Kidney (tissue), 13 donors: ENCODE measurements at regions not wholly inside any gene's neighbourhood (a gene's known extent, or its start where the extent isn't known, plus 50 kb on each side); places are given as distances from the start of the nearest gene placed in this dataset.

Experiments used
- DNase-seq, 5 donors: peaks; one replicate each; pipeline ENCODE4 v3.0.0-alpha.2; 2013 to 2020
- FAIRE-seq: peaks from 2 replicates; lab custom pipeline; 2012; peaks lifted over from hg19 to GRCh38; lab: Jason Lieb, UNC
- H3K27ac ChIP-seq, 2 donors: one replicate each; pipeline ENCODE4 v1.7.0; 2013; ENCODE audit warnings: low read depth in 2 of 2, low read length in 2 of 2, inconsistent platforms in 1 of 2
- H3K27me3 ChIP-seq: one replicate; pipeline ENCODE4 v1.7.1; 2013; ENCODE audit warnings: low read length, inconsistent platforms; ENCODE audit not compliant: control insufficient read depth, insufficient read depth
- H3K36me3 ChIP-seq, 3 donors: one replicate each; pipeline versions ENCODE4 v1.7.0 to v1.7.1; 2013; ENCODE audit warnings: low read length in 3 of 3, control low read depth in 1 of 3, inconsistent platforms in 1 of 3; ENCODE audit not compliant: insufficient read depth in 3 of 3, control insufficient read depth in 2 of 3
- H3K4me1 ChIP-seq, 3 donors: one replicate each; pipeline versions ENCODE4 v1.7.0 to v1.7.1; 2013; ENCODE audit warnings: low read length in 3 of 3, inconsistent platforms in 1 of 3, low read depth in 1 of 3; ENCODE audit not compliant: control insufficient read depth in 2 of 3, insufficient read depth in 2 of 3
- H3K4me3 ChIP-seq, 3 donors: one replicate each; pipeline versions ENCODE4 v1.7.0 to v1.8.1; 2013; ENCODE audit warnings: low read length in 3 of 3, control low read depth in 1 of 3, inconsistent platforms in 1 of 3
- H3K9ac ChIP-seq, 3 donors: one replicate each; pipeline versions ENCODE4 v1.7.0 to v1.7.1; 2013; ENCODE audit warnings: low read length in 3 of 3, control low read depth in 1 of 3, inconsistent platforms in 1 of 3
- H3K9me3 ChIP-seq, 3 donors: one replicate each; pipeline versions ENCODE4 v1.7.0 to v1.7.1; 2013; ENCODE audit warnings: low read length in 3 of 3, control low read depth in 1 of 3, inconsistent platforms in 1 of 3; ENCODE audit not compliant: control insufficient read depth in 2 of 3, insufficient read depth in 1 of 3
- intact Hi-C: fragments of 100-400 bp; cut with DNase I; formaldehyde crosslinking; loops from one replicate; pipeline ENCODE4 v1.11.1; 2022
- TF ChIP-seq, protein P1 (sequence below): IDR thresholded peaks from 3 replicates; pipeline ENCODE4 v1.5.1; 2012; ENCODE audit warnings: mild to moderate bottlenecking, moderate library complexity, borderline replicate concordance; ENCODE audit not compliant: insufficient read depth; ENCODE audit errors: extremely low read depth
- donor health status: control.
- donor health status: control.
- donor health status: control.
- donor health status: control.
- donor health status: control.
- donor health status: DM: yes; HTN: yes; CAD: no.
- donor health status: Normal renal cell carcinoma (clear cell type).

DNA sequence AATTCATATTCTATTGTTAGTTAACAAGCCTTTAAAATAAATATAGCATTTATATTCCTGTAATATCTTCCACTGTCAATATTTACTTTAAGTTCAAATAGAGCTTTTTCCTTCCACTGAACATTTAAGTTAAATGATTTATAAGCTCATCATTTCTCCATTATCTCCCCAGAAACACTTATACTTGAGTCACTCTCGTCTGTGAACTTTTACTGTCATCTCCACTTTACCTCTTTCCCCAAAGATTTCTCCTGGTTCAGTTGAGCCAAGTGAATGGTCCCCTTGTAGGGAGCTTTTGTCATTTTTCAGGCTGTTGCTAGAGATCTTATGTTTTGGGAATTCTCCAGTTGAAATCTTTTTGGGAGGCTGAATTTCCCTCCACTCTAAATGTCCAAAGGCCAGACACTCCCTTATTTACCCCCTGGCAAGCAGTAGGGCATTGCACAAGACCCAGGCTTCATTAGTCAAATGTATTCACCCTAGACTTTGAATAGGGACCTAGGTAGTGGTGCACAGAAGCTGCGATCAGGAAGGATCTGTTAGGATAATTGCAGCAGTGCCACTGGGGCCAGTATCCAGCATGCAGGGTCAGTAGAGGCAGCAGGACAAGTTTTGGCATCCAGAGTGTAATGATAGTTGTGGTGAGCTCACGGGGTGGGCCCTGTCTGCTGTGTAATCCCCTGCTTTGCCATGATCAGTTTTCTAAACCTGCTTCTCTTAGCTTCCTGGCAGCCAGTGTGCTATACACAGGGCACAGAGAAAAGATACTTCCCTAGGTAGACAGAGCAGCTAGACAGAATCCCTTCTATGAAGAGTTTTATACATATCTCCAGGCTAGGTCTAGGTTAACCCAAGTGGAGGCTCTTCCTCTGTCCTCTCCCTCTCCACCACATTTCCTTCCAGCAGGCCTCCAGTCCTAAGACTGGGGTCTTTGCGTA is 356.5 kb upstream of the SLCO3A1 start:
- Histone ChIP-seq H3K4me1 (no peaks in the 10 kb centered on the region), H3K9me3 (no peaks in the 10 kb centered on the region), H3K4me3 (no peak overlapping the region), H3K27me3 (no peaks in the 10 kb centered on the region), H3K27ac (no peak overlapping the region), H3K9ac (no peak overlapping the region), H3K36me3 (no peaks in the 10 kb centered on the region)
- DNase-seq (no peak), FAIRE-seq (no peak)
- intact Hi-C loops = no loop called here
- TF ChIP-seq, protein P1, sequence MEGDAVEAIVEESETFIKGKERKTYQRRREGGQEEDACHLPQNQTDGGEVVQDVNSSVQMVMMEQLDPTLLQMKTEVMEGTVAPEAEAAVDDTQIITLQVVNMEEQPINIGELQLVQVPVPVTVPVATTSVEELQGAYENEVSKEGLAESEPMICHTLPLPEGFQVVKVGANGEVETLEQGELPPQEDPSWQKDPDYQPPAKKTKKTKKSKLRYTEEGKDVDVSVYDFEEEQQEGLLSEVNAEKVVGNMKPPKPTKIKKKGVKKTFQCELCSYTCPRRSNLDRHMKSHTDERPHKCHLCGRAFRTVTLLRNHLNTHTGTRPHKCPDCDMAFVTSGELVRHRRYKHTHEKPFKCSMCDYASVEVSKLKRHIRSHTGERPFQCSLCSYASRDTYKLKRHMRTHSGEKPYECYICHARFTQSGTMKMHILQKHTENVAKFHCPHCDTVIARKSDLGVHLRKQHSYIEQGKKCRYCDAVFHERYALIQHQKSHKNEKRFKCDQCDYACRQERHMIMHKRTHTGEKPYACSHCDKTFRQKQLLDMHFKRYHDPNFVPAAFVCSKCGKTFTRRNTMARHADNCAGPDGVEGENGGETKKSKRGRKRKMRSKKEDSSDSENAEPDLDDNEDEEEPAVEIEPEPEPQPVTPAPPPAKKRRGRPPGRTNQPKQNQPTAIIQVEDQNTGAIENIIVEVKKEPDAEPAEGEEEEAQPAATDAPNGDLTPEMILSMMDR = no peak

DNA sequence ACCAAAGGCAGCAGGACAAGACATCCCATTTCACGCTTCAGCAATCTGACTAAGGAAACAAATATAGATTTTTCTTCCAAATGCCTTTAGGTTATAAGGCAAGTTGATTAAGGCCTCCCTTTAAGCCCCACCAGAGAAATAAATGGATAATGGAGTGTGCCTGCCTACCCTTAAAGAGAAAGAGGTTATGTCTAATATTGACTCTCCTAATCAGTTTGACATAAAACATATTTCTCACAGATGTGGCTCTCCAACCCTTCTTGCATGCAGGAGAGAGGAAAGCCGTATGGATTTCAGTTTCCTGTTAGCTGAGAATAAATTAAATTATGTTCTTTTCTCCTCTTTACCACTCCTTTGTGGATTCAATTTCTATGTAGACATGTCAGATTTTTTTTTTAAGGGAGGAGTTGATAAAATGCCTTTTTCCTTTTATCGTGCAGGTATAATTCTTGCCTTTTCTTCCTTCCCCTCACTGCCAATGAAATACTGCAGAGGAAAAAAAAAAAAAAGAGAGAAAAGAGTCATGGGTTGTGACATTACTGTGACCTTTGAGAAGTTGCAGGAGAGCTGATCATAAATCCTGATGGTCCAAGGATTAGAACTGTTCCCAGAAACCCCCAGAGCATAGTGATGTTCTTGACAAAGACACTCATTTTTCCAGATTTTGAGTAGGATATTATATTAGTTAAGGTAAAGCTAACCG is 355.3 kb upstream of the SLCO3A1 start:
- TF ChIP-seq, protein P1 = no peak
- H3K9me3 ChIP-seq = no peaks in the 10 kb centered on the region
- no peak overlapping the region for H3K27ac ChIP-seq
- H3K4me1 ChIP-seq = no peaks in the 10 kb centered on the region
- intact Hi-C loops = no loop called here
- no peaks in the 10 kb centered on the region for H3K36me3 ChIP-seq
- no peak for DNase-seq
- no peaks in the 10 kb centered on the region for H3K27me3 ChIP-seq
- H3K9ac ChIP-seq = no peak overlapping the region
- H3K4me3 ChIP-seq = no peak overlapping the region
- no peak for FAIRE-seq

DNA sequence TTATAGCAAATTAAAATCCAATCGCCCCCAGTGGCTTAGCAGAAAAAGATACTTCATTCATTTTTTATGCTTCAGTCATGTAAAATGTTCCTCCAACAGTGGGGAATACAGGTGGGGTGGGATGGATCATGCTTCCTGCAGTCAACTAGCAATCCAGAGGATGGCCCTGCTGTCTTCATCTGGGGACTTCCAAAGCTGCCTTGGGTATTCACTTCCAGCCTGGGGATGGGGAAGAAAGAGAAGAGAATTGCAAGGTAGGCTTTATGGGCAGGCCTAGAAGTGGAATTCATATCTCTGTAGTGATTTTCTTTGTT is 354.8 kb upstream of the SLCO3A1 start:
- H3K27ac ChIP-seq = no peak overlapping the region
- FAIRE-seq = no peak
- no peaks in the 10 kb centered on the region for H3K27me3 ChIP-seq
- no peak for DNase-seq
- intact Hi-C loops = no loop called here
- TF ChIP-seq, protein P1 = no peak
- no peak overlapping the region for H3K4me3 ChIP-seq
- H3K36me3 ChIP-seq = no peaks in the 10 kb centered on the region
- no peaks in the 10 kb centered on the region for H3K4me1 ChIP-seq
- H3K9me3 ChIP-seq = no peaks in the 10 kb centered on the region
- no peak overlapping the region for H3K9ac ChIP-seq
